Renal cortex interstitium (tissue), 11 donors: ENCODE measurements at regions not wholly inside any gene's neighbourhood (a gene's known extent, or its start where the extent isn't known, plus 50 kb on each side); places are given as distances from the start of the nearest gene placed in this dataset.
"Not testable (repeated sequence)": the region's sequence is repeated elsewhere in the genome, so short reads cannot be mapped to it uniquely, and the experiment has no call there.

ENCODE experiments used
- DNase-seq, 11 donors: peaks; one replicate each; pipeline ENCODE4 v3.0.0-alpha.2; 2013; ENCODE audit warnings: low read depth in 9 of 11, low spot score in 4 of 11; ENCODE audit errors: extremely low read depth in 1 of 11

DNA sequence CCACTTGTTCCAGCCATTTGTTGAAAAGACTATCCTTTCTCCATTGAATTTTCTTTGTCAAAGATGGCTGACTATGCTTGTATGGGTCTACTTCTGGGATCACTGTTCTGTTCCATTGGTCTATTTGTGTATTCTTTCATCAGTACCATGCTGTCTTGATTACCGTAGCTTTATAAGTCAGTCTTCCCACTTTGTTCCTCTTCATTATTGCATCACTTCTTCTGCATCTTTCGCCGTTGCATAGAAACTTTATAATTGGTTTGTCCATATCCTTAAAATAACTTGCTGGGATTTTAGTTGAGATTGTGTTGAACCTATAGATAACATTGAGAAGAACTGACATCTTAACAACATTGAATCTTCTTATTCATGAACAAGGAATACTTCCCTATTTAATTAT, 598.8 kb downstream of the TBC1D22A start:
- DNase-seq: no peak

DNA sequence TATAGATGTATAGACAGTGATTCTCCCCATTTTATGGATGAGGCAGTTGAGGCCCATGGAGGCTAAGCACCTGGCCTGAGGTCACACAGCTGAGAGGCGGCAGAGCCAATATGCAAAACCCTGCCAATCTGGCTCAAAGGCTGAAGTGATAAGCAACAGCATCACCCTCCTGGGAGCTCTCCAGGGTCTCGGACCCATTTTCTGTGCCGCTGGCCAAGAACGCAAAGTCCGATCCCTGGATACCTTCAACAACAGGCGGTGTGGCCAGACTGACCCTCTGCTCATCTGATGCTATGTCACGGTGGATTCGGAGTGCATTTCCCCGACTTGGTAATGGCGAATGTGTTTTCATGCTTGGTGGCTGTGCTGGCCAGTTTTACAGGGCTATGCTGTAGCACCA, 595.0 kb downstream of the TBC1D22A start:
- no peak for DNase-seq

GRCh38 chr22:47357086-47357485, 594.6 kb downstream of the TBC1D22A start:
- DNase-seq: no peak

DNA sequence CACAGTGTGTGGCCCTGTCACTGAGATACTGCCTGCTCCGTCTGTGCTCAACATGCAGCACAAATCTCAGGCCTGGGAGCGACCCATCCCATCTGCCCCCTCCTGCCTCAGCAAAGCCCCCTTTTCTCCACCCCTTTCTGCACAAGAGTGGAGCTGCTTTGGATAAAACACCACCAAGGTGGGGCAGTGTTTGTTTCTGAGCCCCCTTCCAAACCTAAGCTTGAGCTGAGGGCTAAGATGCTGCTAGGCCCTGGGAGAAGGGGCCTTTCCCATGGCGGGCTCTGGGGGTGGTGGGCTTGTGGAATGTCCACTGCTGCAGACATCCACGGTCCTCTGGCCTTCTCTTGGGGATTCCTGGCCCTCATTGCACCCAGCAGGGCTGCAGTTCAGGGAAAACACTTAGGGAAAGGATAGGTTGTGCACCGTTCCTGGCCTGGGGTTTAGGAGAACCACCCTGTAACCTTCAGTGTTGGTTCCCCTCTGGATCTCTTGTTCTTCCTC, 594.1 kb downstream of the TBC1D22A start:
- DNase-seq: no peak

GRCh38 chr22:47355776-47356510, 593.5 kb downstream of the TBC1D22A start:
- no peak for DNase-seq

DNA sequence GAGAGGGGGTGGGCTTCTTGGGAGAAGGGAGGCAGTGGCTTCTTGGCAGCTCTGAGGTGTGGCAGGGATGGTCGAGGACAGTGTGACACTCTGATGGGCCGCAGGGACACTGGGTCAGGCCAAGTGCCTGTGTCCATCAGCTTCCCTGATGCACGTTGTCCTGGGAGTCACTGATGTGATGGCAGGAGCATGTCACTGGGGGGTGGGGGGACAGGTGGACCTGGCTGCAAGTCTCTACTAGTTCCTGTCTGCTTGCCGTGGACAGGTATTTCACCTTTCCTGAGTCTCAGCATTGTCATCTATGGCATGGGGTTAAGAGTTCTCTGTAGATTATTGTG, 592.9 kb downstream of the TBC1D22A start:
- no peak for DNase-seq

- no peak for DNase-seq
Measured at GRCh38 chr22:47354668-47355387, 592.4 kb downstream of the TBC1D22A start.

DNA sequence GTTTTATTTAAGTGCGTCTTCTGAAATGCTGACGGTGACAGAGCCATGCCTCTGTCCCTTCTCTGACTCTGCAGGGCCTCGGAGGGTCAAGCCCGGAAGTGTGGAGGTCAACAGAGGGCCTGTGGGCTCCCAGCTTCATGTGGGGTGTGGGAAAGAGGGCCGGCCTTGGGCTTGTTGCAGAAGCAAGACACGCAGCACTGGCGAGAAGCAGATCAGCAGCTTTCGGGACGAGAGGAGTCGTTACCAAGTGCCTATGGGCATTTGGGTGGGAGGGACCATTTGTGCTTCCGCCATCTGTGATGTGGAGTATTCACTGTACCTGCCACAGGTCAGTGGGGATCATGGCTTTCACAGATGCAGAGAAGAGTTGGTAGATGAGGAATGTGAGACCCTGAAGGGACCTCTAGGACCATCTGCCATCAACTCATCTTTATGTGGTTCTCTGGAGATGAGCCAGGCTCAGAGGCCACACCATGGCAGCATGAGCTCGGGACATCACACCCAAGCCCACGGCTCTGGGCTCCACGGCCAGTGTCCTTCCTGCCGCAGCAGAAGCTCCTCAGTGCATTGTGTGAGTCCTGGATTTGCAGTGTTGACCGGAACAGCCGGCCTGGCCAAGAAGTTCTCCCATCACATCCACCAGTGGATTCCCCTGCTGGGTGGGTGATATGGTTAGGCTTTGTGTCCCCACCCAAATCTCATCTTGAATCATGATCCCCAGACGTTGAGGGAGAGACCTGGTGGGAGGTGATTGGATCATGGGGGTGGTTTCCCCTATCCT, 590.7 kb downstream of the TBC1D22A start:
- DNase-seq: no peak

DNA sequence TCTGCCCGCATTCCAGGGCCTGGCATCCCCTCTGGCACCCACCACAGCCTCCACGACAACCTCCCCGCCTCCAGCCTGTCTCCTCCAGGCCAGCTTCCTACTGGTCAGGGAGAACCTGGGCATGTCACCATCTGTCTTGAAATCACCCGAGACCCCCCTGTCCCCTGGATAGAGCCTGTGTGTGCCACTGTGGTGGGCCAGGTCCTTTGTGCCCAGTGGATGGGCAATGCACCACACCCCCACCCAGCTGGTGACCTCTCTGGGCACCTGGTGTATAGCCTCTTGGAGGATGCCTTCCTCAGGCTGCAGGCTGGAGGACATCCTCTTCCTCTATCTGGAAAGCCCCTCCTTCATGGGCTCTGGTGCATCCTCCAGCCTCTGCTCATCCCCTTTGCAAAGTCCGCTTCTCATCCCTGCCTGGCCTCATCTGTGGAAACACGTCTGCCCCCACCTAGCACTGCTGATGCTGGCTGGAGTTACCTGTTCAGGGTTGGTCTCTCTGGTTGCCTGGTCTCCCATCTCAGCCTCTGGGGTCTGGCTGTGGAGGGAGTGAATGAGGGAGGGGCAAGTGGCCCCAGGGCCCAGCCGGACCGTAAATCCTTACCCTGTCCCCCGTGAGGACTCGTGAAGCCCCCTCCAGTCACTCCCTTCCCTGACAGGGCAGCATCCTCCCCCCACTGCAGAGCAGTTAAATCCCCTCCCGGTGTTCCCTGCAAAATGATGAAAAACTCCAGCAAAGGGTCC, 589.6 kb downstream of the TBC1D22A start:
- DNase-seq: no peak

GRCh38 chr22:47346287-47346686, 583.8 kb downstream of the TBC1D22A start:
- not testable (repeated sequence) for DNase-seq

DNA sequence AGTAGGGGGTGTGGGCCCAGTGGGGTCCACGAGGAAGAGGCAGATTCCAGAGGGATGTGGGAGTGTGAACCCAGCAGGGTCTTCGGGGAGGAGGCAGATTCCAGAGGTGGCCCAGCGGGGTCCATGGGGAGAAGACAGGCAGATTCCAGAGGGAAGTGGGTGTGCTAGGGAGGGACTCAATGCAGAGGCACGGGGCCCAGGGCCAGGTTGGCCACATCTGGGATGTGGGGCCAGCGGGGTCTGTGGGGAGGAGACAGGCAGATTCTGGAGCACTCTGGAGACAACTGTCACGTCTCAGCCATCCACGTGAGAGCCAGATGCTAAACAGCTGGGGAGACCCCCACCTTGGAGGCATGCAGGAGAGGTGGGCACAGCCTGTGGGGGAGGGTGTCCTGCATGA, 582.6 kb downstream of the TBC1D22A start:
- no peak for DNase-seq

DNA sequence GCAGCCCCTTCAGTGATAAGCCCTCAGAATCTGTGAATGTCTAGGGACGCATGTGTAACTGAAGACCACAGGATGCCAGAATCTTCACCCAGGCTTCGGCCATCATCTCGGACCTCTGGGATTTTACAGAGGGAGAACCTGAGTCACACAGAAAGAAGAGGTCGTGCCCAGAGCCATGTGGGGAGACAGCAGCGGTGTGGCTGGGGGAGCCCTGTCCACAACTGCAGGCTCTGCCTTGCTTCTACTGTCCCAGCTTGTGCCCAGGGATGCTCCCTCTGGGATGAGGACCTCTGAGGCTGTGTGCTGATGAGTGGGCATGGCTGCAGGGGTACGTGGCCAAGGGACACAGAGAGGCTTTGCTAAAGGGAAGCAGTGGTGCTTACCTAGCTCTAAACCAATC, 582.0 kb downstream of the TBC1D22A start:
- no peak for DNase-seq

GRCh38 chr22:47343611-47344010, 581.2 kb downstream of the TBC1D22A start:
- DNase-seq: no peak

GRCh38 chr22:47342446-47342845, 580.0 kb downstream of the TBC1D22A start:
- no peak for DNase-seq

DNA sequence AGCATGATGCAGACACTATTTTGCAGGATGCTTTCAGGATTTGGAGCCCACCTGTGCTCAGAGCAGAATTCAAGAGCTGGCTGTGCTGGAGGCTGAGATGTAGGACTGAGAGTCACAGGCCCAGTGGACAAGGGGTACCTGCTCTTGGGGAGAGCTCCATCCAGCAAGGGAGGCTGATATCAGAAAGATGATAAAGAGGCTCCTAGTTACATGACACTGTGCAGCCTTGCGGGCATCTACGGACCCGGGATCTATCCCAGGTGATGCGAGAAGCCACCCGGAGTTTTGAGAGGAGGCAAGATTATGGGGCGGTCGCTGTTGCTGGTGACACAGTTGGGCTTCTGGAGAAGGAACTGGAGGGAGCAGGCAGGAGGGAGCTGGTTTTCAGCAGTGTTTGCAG, 579.0 kb downstream of the TBC1D22A start:
- DNase-seq: no peak

- no peak for DNase-seq
Measured at GRCh38 chr22:47340851-47341436, 578.5 kb downstream of the TBC1D22A start.

DNA sequence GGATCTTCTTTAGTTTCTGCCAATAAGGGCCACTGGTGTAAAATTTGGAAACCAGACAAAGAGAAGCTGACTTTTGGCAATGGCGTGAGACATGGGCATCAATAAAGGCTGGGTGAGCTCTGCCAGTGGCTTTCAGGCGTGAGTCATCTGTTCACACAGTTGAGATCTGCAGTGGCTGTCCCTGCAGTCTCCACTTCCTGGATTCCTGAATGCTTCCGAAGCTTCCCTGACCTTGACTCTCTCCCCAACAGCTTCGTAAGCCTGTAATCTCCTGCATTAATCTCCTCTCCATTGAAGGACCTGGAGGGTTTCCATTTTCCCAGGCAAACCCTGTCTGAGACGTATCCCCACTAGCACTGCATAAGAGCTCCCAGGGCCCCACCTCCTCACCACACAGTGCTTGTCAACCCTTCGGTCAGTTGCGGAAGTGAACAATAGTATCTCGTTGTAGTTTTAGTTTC, 574.7 kb downstream of the TBC1D22A start:
- DNase-seq: no peak

- no peak for DNase-seq
Measured at GRCh38 chr22:47335958-47336357, 573.5 kb downstream of the TBC1D22A start.

DNA sequence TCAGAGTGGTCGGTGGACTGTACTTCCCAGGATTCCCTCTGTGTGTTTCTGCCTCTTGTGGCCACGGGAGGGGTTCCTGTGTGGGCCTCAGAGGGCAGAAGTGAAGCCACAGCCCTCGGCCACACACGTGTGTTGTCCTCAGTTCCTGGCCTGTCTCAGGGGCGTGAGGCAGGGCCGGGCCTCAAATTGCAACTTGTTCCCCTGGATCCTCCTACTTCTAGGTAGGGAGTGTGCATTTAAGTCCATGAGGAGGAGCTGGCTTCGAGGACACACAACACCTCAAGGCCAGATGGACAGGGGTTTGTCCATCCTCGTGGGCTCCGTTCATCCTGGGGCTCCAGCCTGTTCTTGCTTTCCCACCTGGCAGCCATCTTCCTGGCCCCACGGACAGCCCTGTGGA, 573.0 kb downstream of the TBC1D22A start:
- no peak for DNase-seq
